Transverse colon (tissue), 3 donors: ENCODE measurements at regions not wholly inside any gene's neighbourhood (a gene's known extent, or its start where the extent isn't known, plus 50 kb on each side); places are given as distances from the start of the nearest gene placed in this dataset.

ENCODE experiments used
- EP300 ChIP-seq: sonication (generic); formaldehyde crosslinking; IDR thresholded peaks from one replicate; pipeline ENCODE4 v1.6.1; 2017; ENCODE audit warnings: antibody characterized with exemption, low read depth
- POLR2A ChIP-seq: fragments of 450-650 bp; IDR thresholded peaks from one replicate; pipeline ENCODE4 v1.6.1; 2016; ENCODE audit warnings: antibody characterized with exemption, mild to moderate bottlenecking, moderate library complexity
- POLR2AphosphoS5 ChIP-seq, 3 donors: sonication (generic); formaldehyde crosslinking; IDR thresholded peaks; one replicate each; pipeline ENCODE4 v1.6.1; 2016; ENCODE audit warnings: antibody characterized with exemption in 3 of 3

GRCh38 chr3:124520970-124521369 is 209.3 kb upstream of the UMPS start:
- no peak for TF ChIP-seq POLR2A
- TF ChIP-seq POLR2AphosphoS5 (IDR thresholded peaks at IDR 0.05): no peak
- TF ChIP-seq EP300: no peak
